GM12878 (cell line): ENCODE measurements at regions not wholly inside any gene's neighbourhood (a gene's known extent, or its start where the extent isn't known, plus 50 kb on each side); places are given as distances from the start of the nearest gene placed in this dataset.
A peak's percentile ranks its signal among the peaks of the same experiment; 100 is the strongest.

ENCODE experiments used
- ATAC-seq: fragments of 200-7000 bp; cut with Tn5 transposase; 3 replicates; pipeline ENCODE4 v1.9.1; 2020; ENCODE audit warnings: mild to moderate bottlenecking, moderate library complexity
- BruUV-seq: library from RNA; stranded (reverse); fragments of 400-500 nt; replicated peaks from 2 replicates; lab custom pipeline; 2021; lab: Mats Ljungman, UMichigan
- CTCF ChIA-PET: fragments of 300-600 bp; sonication (Branson Sonifier 250); formaldehyde crosslinking; extraction: SDS; loops from one replicate; lab custom pipeline; 2021; ENCODE audit warnings: inconsistent platforms; lab: Yijun Ruan, JAX
- POLR2A ChIA-PET: fragments of 350-600 bp; formaldehyde crosslinking; extraction: SDS; loops from one replicate; lab custom pipeline; 2021; ENCODE audit warnings: inconsistent platforms; lab: Charles Lee
- RAD21 ChIA-PET: fragments of 300-600 bp; sonication (Branson Sonifier 250); formaldehyde crosslinking; loops from one replicate; lab custom pipeline; 2023; ENCODE audit warnings: antibody characterized with exemption; ENCODE audit not compliant: unreplicated experiment; lab: Charles Lee
- SMC1A ChIA-PET: fragments of 300-600 bp; sonication (Branson Sonifier 250); formaldehyde crosslinking; loops from one replicate; lab custom pipeline; 2023; ENCODE audit not compliant: unreplicated experiment, uncharacterized antibody; lab: Charles Lee
- DNase-seq: peaks from one replicate; pipeline ENCODE4 v3.0.0-alpha.2; 2011; ENCODE audit warnings: low read depth, low spot score
- FAIRE-seq: peaks from 3 replicates; lab custom pipeline; 2011; peaks lifted over from hg19 to GRCh38; lab: Jason Lieb, UNC
- H2AFZ ChIP-seq: 2 replicates; pipeline ENCODE4 v1.6.0; 2011; ENCODE audit warnings: low read depth, low read length, control low read depth; ENCODE audit not compliant: control insufficient read depth
- H3K27ac ChIP-seq: 2 replicates; pipeline ENCODE4 v1.5.1; 2011; ENCODE audit warnings: control low read depth; ENCODE audit not compliant: control insufficient read depth, insufficient read depth
- H3K27me3 ChIP-seq, 2 experiments: replicated peaks in 1 of 2; 2 replicates each; pipeline versions ENCODE4 v1.6.0 to v1.6.1; 2011; ENCODE audit warnings: low read length in 1 of 2; ENCODE audit not compliant: control insufficient read depth in 2 of 2, insufficient read depth in 2 of 2
- H3K36me3 ChIP-seq, 2 experiments: 2 replicates each; pipeline ENCODE4 v1.5.1; 2011; ENCODE audit warnings: low read length in 1 of 2; ENCODE audit not compliant: control insufficient read depth in 2 of 2, insufficient read depth in 2 of 2
- H3K4me1 ChIP-seq: 2 replicates; pipeline ENCODE4 v1.6.1; 2011; ENCODE audit warnings: mild to moderate bottlenecking, low read length, moderate library complexity, mixed read lengths; ENCODE audit not compliant: control insufficient read depth, insufficient read depth
- H3K4me2 ChIP-seq: 2 replicates; pipeline ENCODE4 v1.6.0; 2011; ENCODE audit warnings: control low read depth; ENCODE audit not compliant: control insufficient read depth, insufficient read depth
- H3K4me3 ChIP-seq: fragments of 200-600 bp; sonication (generic); 2 replicates; pipeline ENCODE4 v1.5.1; 2016
- H3K79me2 ChIP-seq: 2 replicates; pipeline ENCODE4 v1.6.0; 2011; ENCODE audit warnings: low read length; ENCODE audit not compliant: control insufficient read depth, insufficient read depth
- H3K9ac ChIP-seq: 2 replicates; pipeline ENCODE4 v1.8.0; 2011; ENCODE audit warnings: low read length, control low read depth, mixed read lengths; ENCODE audit not compliant: control insufficient read depth, insufficient read depth
- H3K9me3 ChIP-seq: replicated peaks from 3 replicates; pipeline ENCODE4 v1.5.1; 2011; ENCODE audit warnings: mild to moderate bottlenecking, low read length; ENCODE audit not compliant: control insufficient read depth, insufficient read depth
- H4K20me1 ChIP-seq: 2 replicates; pipeline ENCODE4 v1.6.0; 2011; ENCODE audit not compliant: control insufficient read depth, insufficient read depth
- ATF7 ChIP-seq: fragments of 450-650 bp; IDR thresholded peaks from 2 replicates; pipeline ENCODE4 v1.6.1; 2016; ENCODE audit warnings: low read depth, mild to moderate bottlenecking
- BMI1 ChIP-seq: fragments of 450-650 bp; IDR thresholded peaks from 2 replicates; pipeline ENCODE4 v1.6.1; 2016; ENCODE audit warnings: mild to moderate bottlenecking, moderate library complexity, borderline replicate concordance
- CHD1 ChIP-seq: IDR thresholded peaks from 2 replicates; pipeline ENCODE4 v1.6.1; 2012; ENCODE audit warnings: low read depth, low read length, improper control_type of control experiment
- CREM ChIP-seq: IDR thresholded peaks from 2 replicates; pipeline ENCODE4 v1.6.1; 2014; ENCODE audit warnings: antibody characterized with exemption, low read depth
- TCF7 ChIP-seq: IDR thresholded peaks from 2 replicates; pipeline ENCODE4 v1.6.1; 2014; ENCODE audit warnings: antibody characterized with exemption, borderline replicate concordance
- in situ Hi-C: fragments of 300-500 bp; cut with MboI; formaldehyde crosslinking; loops from 9 replicates; pipeline ENCODE4 v1.14.3; 2018; ENCODE audit warnings: mixed read lengths
- intact Hi-C: fragments of 100-400 bp; cut with micrococcal nuclease; formaldehyde crosslinking; loops from one replicate; pipeline ENCODE4 v1.14.2; 2022; ENCODE audit not compliant: unreplicated experiment
- TF ChIP-seq, protein P1 (sequence below): fragments of 150-350 bp; IDR thresholded peaks from 2 replicates; pipeline ENCODE4 v1.6.1; 2014; ENCODE audit warnings: mild to moderate bottlenecking, low read depth, low read length
- TF ChIP-seq, protein P2 (sequence below): fragments of 450-650 bp; IDR thresholded peaks from 2 replicates; pipeline ENCODE4 v1.6.1; 2014; ENCODE audit warnings: mild to moderate bottlenecking

DNA sequence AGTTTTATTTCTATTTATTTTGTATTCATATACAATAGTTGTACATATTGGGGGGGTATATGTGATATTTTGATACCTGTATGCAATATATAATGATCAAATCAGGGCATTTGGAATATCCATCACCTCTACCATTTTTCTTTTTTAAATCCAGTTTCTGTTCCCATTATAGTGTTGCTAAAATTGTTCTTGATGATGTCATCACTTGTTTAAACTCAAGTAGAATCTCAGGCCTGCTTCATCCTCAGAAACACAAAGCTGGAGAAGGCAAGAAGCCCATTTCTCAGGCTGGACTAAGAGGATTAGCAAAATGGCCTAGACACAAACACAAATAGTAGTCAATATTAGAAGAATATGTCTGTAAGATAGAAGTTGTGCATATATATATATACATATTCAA lies 747.1 kb upstream of the ACVR2A start:
- in situ Hi-C loops, result no loop called here

DNA sequence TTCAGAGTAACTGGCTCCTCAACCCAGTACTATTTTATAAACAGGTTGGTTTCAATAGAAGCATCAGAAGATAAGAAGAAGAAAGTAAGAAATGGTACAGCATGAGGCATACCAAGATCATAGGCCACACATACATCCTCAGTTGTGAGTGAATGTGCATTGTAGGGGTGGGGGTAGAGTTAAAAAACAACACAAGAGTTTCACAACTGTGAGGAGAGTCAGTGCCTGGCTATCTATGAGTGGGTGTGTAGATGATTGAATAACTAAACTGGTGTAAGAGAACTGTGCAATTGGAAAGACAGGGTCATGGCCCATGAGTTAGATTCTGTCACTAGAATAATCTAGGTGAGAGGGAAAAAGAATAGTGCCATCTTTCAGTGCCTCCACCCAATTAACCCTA lies 748.2 kb upstream of the ACVR2A start:
- no peak for ATAC-seq
- Histone ChIP-seq H3K4me1 (no peaks in the 10 kb centered on the region), H3K4me2 (no peak overlapping the region), H4K20me1 (no peaks in the 10 kb centered on the region), H3K36me3 (no peaks in the 10 kb centered on the region), H3K9me3 (no peaks in the 10 kb centered on the region; the same call in 2 of the 3 replicates), H2AFZ (no peak overlapping the region), H3K27me3 (no peaks in the 10 kb centered on the region), H3K79me2 (no peaks in the 10 kb centered on the region), H3K9ac (no peak overlapping the region), H3K4me3 (no peak overlapping the region), H3K27ac (no peak overlapping the region)
- no peak for DNase-seq
- in situ Hi-C loops (no loop called here), intact Hi-C loops (no loop called here)
- no peak for FAIRE-seq
- ChIA-PET RAD21 (no interaction called here), POLR2A (no interaction called here), CTCF (no interaction called here), SMC1A (no interaction called here)
- TF ChIP-seq, protein P1, sequence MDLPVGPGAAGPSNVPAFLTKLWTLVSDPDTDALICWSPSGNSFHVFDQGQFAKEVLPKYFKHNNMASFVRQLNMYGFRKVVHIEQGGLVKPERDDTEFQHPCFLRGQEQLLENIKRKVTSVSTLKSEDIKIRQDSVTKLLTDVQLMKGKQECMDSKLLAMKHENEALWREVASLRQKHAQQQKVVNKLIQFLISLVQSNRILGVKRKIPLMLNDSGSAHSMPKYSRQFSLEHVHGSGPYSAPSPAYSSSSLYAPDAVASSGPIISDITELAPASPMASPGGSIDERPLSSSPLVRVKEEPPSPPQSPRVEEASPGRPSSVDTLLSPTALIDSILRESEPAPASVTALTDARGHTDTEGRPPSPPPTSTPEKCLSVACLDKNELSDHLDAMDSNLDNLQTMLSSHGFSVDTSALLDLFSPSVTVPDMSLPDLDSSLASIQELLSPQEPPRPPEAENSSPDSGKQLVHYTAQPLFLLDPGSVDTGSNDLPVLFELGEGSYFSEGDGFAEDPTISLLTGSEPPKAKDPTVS, result no peak
- TF ChIP-seq CHD1, result no peak
- no peak for TF ChIP-seq BMI1
- TF ChIP-seq, protein P2, sequence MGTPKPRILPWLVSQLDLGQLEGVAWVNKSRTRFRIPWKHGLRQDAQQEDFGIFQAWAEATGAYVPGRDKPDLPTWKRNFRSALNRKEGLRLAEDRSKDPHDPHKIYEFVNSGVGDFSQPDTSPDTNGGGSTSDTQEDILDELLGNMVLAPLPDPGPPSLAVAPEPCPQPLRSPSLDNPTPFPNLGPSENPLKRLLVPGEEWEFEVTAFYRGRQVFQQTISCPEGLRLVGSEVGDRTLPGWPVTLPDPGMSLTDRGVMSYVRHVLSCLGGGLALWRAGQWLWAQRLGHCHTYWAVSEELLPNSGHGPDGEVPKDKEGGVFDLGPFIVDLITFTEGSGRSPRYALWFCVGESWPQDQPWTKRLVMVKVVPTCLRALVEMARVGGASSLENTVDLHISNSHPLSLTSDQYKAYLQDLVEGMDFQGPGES, result no peak
- TF ChIP-seq CREM, result no peak
- BruUV-seq, result no TSS peak

More for the DNA sequence above, 747.1 kb upstream of the ACVR2A start:
- no TSS peak for BruUV-seq
- H3K4me2 ChIP-seq, result no peak overlapping the region
- SMC1A ChIA-PET, result no interaction called here
- H3K79me2 ChIP-seq, result no peaks in the 10 kb centered on the region
- H3K27ac ChIP-seq, result no peak overlapping the region
- RAD21 ChIA-PET, result no interaction called here
- DNase-seq, result no peak
- no peak for ATAC-seq
- no peak overlapping the region for H3K9ac ChIP-seq
- no peak overlapping the region for H2AFZ ChIP-seq
- TF ChIP-seq TCF7 (no peak), ATF7 (peak; percentile 59; the same call in 1 of the 2 replicates)
- POLR2A ChIA-PET, result no interaction called here
- no peaks in the 10 kb centered on the region for H3K27me3 ChIP-seq
- H3K4me3 ChIP-seq, result no peak overlapping the region
- intact Hi-C loops, result no loop called here
- no peaks in the 10 kb centered on the region for H3K36me3 ChIP-seq
- H4K20me1 ChIP-seq, result no peaks in the 10 kb centered on the region
- no peak for FAIRE-seq
- no peaks in the 10 kb centered on the region; the same call in 2 of the 3 replicates for H3K9me3 ChIP-seq
- CTCF ChIA-PET, result no interaction called here
- H3K4me1 ChIP-seq, result no peaks in the 10 kb centered on the region
